Heart left ventricle (tissue), 13 donors: ENCODE measurements at regions not wholly inside any gene's neighbourhood (a gene's known extent, or its start where the extent isn't known, plus 50 kb on each side); places are given as distances from the start of the nearest gene placed in this dataset.

Experiments used
- POLR2A ChIP-seq, 2 donors: fragments of 450-650 bp; IDR thresholded peaks; one replicate each; pipeline ENCODE4 v1.6.1; 2017; ENCODE audit warnings: antibody characterized with exemption in 2 of 2, mild to moderate bottlenecking in 2 of 2, moderate library complexity in 2 of 2
- TF ChIP-seq, protein P1 (sequence below), 12 donors: fragments of 200-600 bp; sonication (generic) in 4 of 12; IDR thresholded peaks; one replicate each; pipeline versions ENCODE4 v1.5.0 to v1.8.0; 2018 to 2022; ENCODE audit warnings: antibody characterized with exemption in 12 of 12, mild to moderate bottlenecking in 5 of 12
- donor health status: ischemic (EF 13 %, LVEDD 7.1; RV severe dilation, severe dysfunction).
- donor health status: DM: no; HTN: yes; CAD: no.
- donor health status: DM: no; HTN: no; CAD: no.
- donor health status: ischemic (EF 25% LVEDD 6.9; RV normal size, moderate dysfunction).
- donor health status: ischemic (EF 25% LVEDD 5.7; RV mildly dilated, moderate dysfunction).
- donor health status: ischemic (EF 35%, LVEDD 5.7; RV mildly dilated, moderate dysfunction).
- donor health status: nonischemic (EF 11% LVEDD 7.7; RV severe dilation, severe dysfunction).
- donor health status: DM: yes; HTN: yes; CAD: no.
- donor health status: PGD.
- donor health status: ischemic (EF 29% LVEDD 5.4; RV normal size, mild dysfunction).
- donor health status: nonischemic (EF 23%, LVEDD 6.1; RV moderate dilation, normal function).

- TF ChIP-seq, protein P1, sequence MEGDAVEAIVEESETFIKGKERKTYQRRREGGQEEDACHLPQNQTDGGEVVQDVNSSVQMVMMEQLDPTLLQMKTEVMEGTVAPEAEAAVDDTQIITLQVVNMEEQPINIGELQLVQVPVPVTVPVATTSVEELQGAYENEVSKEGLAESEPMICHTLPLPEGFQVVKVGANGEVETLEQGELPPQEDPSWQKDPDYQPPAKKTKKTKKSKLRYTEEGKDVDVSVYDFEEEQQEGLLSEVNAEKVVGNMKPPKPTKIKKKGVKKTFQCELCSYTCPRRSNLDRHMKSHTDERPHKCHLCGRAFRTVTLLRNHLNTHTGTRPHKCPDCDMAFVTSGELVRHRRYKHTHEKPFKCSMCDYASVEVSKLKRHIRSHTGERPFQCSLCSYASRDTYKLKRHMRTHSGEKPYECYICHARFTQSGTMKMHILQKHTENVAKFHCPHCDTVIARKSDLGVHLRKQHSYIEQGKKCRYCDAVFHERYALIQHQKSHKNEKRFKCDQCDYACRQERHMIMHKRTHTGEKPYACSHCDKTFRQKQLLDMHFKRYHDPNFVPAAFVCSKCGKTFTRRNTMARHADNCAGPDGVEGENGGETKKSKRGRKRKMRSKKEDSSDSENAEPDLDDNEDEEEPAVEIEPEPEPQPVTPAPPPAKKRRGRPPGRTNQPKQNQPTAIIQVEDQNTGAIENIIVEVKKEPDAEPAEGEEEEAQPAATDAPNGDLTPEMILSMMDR (IDR thresholded peaks at IDR 0.05): no peak
- no peak for TF ChIP-seq POLR2A (IDR thresholded peaks at IDR 0.05)
Measured at GRCh38 chrX:30489323-30489722, 88.2 kb downstream of the TASL start.
